Ascending aorta (tissue), 2 donors: ENCODE measurements at regions not wholly inside any gene's neighbourhood (a gene's known extent, or its start where the extent isn't known, plus 50 kb on each side); places are given as distances from the start of the nearest gene placed in this dataset.
"Not testable (repeated sequence)": the region's sequence is repeated elsewhere in the genome, so short reads cannot be mapped to it uniquely, and the experiment has no call there.

ENCODE experiments used
- DNase-seq, 2 donors: peaks; one replicate each; pipeline ENCODE4 v3.0.0-alpha.2; 2019; ENCODE audit warnings: low spot score in 2 of 2
- H3K27ac ChIP-seq, 2 donors: fragments of 200-600 bp; sonication (generic); one replicate each; pipeline ENCODE4 v1.5.1; 2016 to 2017; ENCODE audit warnings: mild to moderate bottlenecking in 1 of 2
- H3K27me3 ChIP-seq: fragments of 200-600 bp; sonication (generic); one replicate; pipeline ENCODE4 v1.5.1; 2017
- H3K36me3 ChIP-seq, 2 donors: fragments of 200-600 bp; sonication (generic); one replicate each; pipeline ENCODE4 v1.5.1; 2016
- H3K4me1 ChIP-seq, 2 donors: fragments of 200-600 bp; sonication (generic); one replicate each; pipeline ENCODE4 v1.5.1; 2016 to 2017; ENCODE audit warnings: mild to moderate bottlenecking in 1 of 2
- H3K4me3 ChIP-seq, 2 donors: fragments of 200-600 bp; sonication (generic); one replicate each; pipeline ENCODE4 v1.5.1; 2016 to 2017; ENCODE audit warnings: mild to moderate bottlenecking in 1 of 2
- H3K9me3 ChIP-seq, 2 donors: fragments of 200-600 bp; sonication (generic); one replicate each; pipeline ENCODE4 v1.5.1; 2016
- CTCF ChIP-seq, 3 experiments: fragments of 200-600 bp in 2 of 3; fragments of 450-650 bp in 1 of 3; sonication (generic) in 2 of 3; IDR thresholded peaks; one replicate each; pipeline ENCODE4 v1.5.1; 2016 to 2019; ENCODE audit warnings: antibody characterized with exemption in 3 of 3, mild to moderate bottlenecking in 1 of 3, moderate library complexity in 1 of 3
- intact Hi-C: fragments of 100-400 bp; cut with DNase I; formaldehyde crosslinking; loops from one replicate; pipeline ENCODE4 v1.15.1; 2023

GRCh38 chr20:4470375-4470774, 215.9 kb upstream of the PRNP start:
- no peak for DNase-seq
- intact Hi-C loops = loop anchor here (10.0 kb wide), 1 partner anchor 114 kb away; no protein-coding TSS in a partner anchor
- no peaks in the 10 kb centered on the region for H3K27me3 ChIP-seq
- H3K9me3 ChIP-seq = no peaks in the 10 kb centered on the region
- no peak overlapping the region for H3K27ac ChIP-seq
- H3K4me3 ChIP-seq = no peak overlapping the region
- peaks cover 0 to 21% of the 10 kb centered on the region in 2 donors for H3K4me1 ChIP-seq
- no peak for TF ChIP-seq CTCF (IDR thresholded peaks at IDR 0.05)
- H3K36me3 ChIP-seq = no peaks in the 10 kb centered on the region

- no peak for DNase-seq
- Histone ChIP-seq H3K4me3 (no peak overlapping the region), H3K27ac (no peak overlapping the region), H3K4me1 (peaks cover 0 to 21% of the 10 kb centered on the region in 2 donors), H3K36me3 (no peaks in the 10 kb centered on the region), H3K9me3 (no peaks in the 10 kb centered on the region), H3K27me3 (no peaks in the 10 kb centered on the region)
- intact Hi-C loops = loop anchor here (10.0 kb wide), 1 partner anchor 115 kb away; no protein-coding TSS in a partner anchor
- no peak for TF ChIP-seq CTCF (IDR thresholded peaks at IDR 0.05)
Observed at GRCh38 chr20:4469910-4470309, 216.3 kb upstream of the PRNP start.

GRCh38 chr20:4468114-4468513, 218.1 kb upstream of the PRNP start:
- intact Hi-C loops = no loop called here
- H3K36me3 ChIP-seq = no peaks in the 10 kb centered on the region
- no peak for DNase-seq
- H3K27ac ChIP-seq = no peak overlapping the region
- H3K4me3 ChIP-seq = no peak overlapping the region
- H3K27me3 ChIP-seq = no peaks in the 10 kb centered on the region
- no peak for TF ChIP-seq CTCF (IDR thresholded peaks at IDR 0.05)
- no peaks in the 10 kb centered on the region for H3K9me3 ChIP-seq
- peaks cover 0 to 21% of the 10 kb centered on the region in 2 donors for H3K4me1 ChIP-seq

- Histone ChIP-seq H3K36me3 (no peaks in the 10 kb centered on the region), H3K4me3 (no peak overlapping the region), H3K27me3 (no peaks in the 10 kb centered on the region), H3K9me3 (no peaks in the 10 kb centered on the region), H3K27ac (no peak overlapping the region), H3K4me1 (peaks cover 0 to 12% of the 10 kb centered on the region in 2 donors)
- no peak for DNase-seq
- TF ChIP-seq CTCF (IDR thresholded peaks at IDR 0.05) = no peak
- intact Hi-C loops = no loop called here
Observed at GRCh38 chr20:4465855-4466545, 216.9 kb upstream of the ADRA1D start.

GRCh38 chr20:4465212-4465611, 216.1 kb upstream of the ADRA1D start:
- Histone ChIP-seq H3K4me1 (peaks cover 0 to 6% of the 10 kb centered on the region in 2 donors), H3K36me3 (no peaks in the 10 kb centered on the region), H3K9me3 (no peaks in the 10 kb centered on the region), H3K27me3 (no peaks in the 10 kb centered on the region), H3K4me3 (no peak overlapping the region), H3K27ac (no peak overlapping the region)
- no peak for DNase-seq
- no peak for TF ChIP-seq CTCF (IDR thresholded peaks at IDR 0.05)
- intact Hi-C loops = no loop called here

- DNase-seq, intact Hi-C loops, H3K36me3 ChIP-seq, H3K27me3 ChIP-seq, H3K27ac ChIP-seq, H3K9me3 ChIP-seq, H3K4me1 ChIP-seq, H3K4me3 ChIP-seq: not testable (repeated sequence)
Observed at GRCh38 chr20:4462801-4463200, 213.7 kb upstream of the ADRA1D start.
